GM12865 (cell line): ENCODE measurements at regions not wholly inside any gene's neighbourhood (a gene's known extent, or its start where the extent isn't known, plus 50 kb on each side); places are given as distances from the start of the nearest gene placed in this dataset.

Experiments
- DNase-seq: peaks from one replicate; pipeline ENCODE4 v3.0.0; 2010; ENCODE audit warnings: low read depth
- H3K4me3 ChIP-seq: 2 replicates; pipeline ENCODE4 v1.5.1; 2011; ENCODE audit warnings: mild to moderate bottlenecking, low read depth, low read length, control low read depth
- TF ChIP-seq, protein P1 (sequence below): IDR thresholded peaks from 2 replicates; pipeline ENCODE4 v1.5.1; 2011; ENCODE audit warnings: low read length, control low read depth, low read depth, inconsistent platforms; ENCODE audit not compliant: insufficient read depth; ENCODE audit errors: missing control alignments

GRCh38 chr6:105642708-105643107 is 239.8 kb upstream of the PREP start:
- TF ChIP-seq, protein P1, sequence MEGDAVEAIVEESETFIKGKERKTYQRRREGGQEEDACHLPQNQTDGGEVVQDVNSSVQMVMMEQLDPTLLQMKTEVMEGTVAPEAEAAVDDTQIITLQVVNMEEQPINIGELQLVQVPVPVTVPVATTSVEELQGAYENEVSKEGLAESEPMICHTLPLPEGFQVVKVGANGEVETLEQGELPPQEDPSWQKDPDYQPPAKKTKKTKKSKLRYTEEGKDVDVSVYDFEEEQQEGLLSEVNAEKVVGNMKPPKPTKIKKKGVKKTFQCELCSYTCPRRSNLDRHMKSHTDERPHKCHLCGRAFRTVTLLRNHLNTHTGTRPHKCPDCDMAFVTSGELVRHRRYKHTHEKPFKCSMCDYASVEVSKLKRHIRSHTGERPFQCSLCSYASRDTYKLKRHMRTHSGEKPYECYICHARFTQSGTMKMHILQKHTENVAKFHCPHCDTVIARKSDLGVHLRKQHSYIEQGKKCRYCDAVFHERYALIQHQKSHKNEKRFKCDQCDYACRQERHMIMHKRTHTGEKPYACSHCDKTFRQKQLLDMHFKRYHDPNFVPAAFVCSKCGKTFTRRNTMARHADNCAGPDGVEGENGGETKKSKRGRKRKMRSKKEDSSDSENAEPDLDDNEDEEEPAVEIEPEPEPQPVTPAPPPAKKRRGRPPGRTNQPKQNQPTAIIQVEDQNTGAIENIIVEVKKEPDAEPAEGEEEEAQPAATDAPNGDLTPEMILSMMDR: no peak
- no peak overlapping the region for H3K4me3 ChIP-seq
- DNase-seq: no peak

GRCh38 chr6:105641504-105641903 is 238.6 kb upstream of the PREP start:
- TF ChIP-seq, protein P1: no peak
- peak; percentile 34 for DNase-seq
- no peak overlapping the region for H3K4me3 ChIP-seq

GRCh38 chr6:105639124-105639523 is 236.2 kb upstream of the PREP start:
- TF ChIP-seq, protein P1: no peak
- no peak overlapping the region for H3K4me3 ChIP-seq
- DNase-seq: no peak

DNA sequence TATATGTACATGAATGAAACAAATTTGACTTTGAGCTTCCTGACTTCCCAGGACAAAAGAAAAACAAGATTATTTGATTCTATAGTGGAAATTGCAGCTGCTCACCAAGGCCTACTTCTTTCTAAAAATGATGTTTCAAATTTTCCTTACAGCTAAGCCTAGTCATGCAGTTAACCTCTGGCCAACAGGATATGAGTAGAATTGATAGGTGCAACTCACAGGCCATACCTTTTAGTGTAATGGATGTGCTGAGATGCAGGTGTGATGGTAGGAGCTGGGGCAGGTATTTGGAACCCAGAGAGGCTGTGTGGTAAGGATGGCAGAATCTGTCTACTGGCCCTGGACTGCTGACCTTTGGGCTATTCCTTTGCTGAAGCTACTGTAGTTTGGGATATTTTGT is 230.9 kb upstream of the PREP start:
- H3K4me3 ChIP-seq: no peak overlapping the region
- TF ChIP-seq, protein P1: no peak
- DNase-seq: no peak

- TF ChIP-seq, protein P1: no peak
- H3K4me3 ChIP-seq: no peak overlapping the region
- DNase-seq: no peak
These were observed 225.4 kb upstream of the PREP start for GRCh38 chr6:105628156-105628860.

- TF ChIP-seq, protein P1: no peak
- H3K4me3 ChIP-seq: no peak overlapping the region
These were observed 223.6 kb upstream of the PREP start for GRCh38 chr6:105626295-105627158.

More at GRCh38 chr6:105626295-105627158, 223.6 kb upstream of the PREP start:
- DNase-seq: no peak
